Activated T-helper 2 cell treated with anti-CD3 and anti-CD28 coated beads, Interferon-gamma antibody, Interleukin-2, Interleukin-4, amounts not matched to agents 10 μg/mL and 5 μg/mL and 100 μg/mL, durations not matched to agents 14 hours and 24 hours and 36 hours (primary cell): ENCODE measurements at regions not wholly inside any gene's neighbourhood (a gene's known extent, or its start where the extent isn't known, plus 50 kb on each side); places are given as distances from the start of the nearest gene placed in this dataset.

Source experiments
- DNase-seq: peaks from one replicate; pipeline ENCODE4 v3.0.0; 2021; ENCODE audit warnings: low spot score
- H3K27ac Mint-ChIP-seq: one replicate; pipeline ENCODE4 v1.8.0; 2021; ENCODE audit warnings: mixed read lengths
- H3K27me3 Mint-ChIP-seq: one replicate; pipeline ENCODE4 v1.8.0; 2021; ENCODE audit warnings: low read depth, mixed read lengths
- H3K36me3 Mint-ChIP-seq: one replicate; pipeline ENCODE4 v1.8.0; 2021; ENCODE audit warnings: low read depth, mixed read lengths
- H3K4me1 Mint-ChIP-seq: one replicate; pipeline ENCODE4 v1.8.0; 2021; ENCODE audit warnings: low read depth, mixed read lengths
- H3K4me3 Mint-ChIP-seq: one replicate; pipeline ENCODE4 v1.8.0; 2021; ENCODE audit warnings: low read depth, mild to moderate bottlenecking, moderate library complexity, mixed read lengths
- H3K9me3 Mint-ChIP-seq: one replicate; pipeline ENCODE4 v1.8.0; 2021; ENCODE audit warnings: mixed read lengths
- intact Hi-C: fragments of 100-400 bp; cut with micrococcal nuclease; formaldehyde crosslinking; loops from one replicate; pipeline ENCODE4 v1.15.1; 2023

DNA sequence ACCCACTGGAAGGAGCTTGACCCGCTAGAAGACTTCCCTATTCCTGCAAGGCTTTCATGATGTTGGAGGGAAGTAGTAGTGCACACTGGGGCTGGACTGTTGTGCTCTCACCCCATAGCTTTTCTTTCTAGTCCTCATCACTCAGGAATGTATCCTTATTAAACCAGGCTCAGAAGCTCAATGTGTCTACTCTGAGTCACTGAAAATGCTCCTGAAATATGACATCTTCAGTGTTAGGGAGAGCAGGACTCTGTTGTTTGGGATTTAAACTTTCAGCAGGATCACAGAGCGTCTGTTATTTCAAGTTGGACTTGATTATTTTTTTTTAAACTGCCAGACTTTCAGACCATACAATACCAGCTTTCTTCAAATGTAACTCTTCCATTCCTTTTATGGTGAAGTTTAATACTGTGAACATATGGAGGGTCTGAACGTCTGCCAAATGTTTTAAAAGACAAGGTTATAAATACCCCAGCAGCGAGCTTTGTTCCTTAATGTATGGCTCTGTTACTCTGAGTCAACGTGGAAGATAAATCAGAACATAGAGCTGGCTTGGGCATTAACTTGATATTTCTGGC lies 257.5 kb downstream of the CDH11 start:
- Mint-ChIP-seq H3K4me1 (no peaks in the 10 kb centered on the region), H3K4me3 (no peak overlapping the region), H3K27me3 (no peaks in the 10 kb centered on the region), H3K36me3 (no peaks in the 10 kb centered on the region), H3K9me3 (peaks cover 27% of the 10 kb centered on the region), H3K27ac (no peak overlapping the region)
- no peak for DNase-seq
- intact Hi-C loops: no loop called here

DNA sequence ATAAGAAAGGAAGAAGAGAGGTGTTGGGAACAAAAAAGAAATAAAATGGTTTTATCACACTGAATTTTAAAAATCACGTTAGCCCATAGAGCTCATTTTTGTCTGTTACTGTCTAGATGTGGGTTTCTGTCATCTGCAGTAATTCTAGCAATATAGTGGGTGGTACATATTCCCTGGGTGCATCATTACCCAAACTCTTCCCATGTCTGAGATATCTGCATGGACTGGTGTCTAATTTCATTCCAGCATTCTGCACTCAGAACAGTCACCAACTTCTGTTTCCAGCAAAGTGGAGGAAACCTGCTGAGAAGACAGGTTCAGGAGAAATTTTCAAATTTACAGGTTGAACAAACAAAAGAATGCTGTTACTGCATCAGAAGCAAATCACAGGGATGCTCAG lies 263.8 kb downstream of the CDH11 start:
- intact Hi-C loops: no loop called here
- no peaks in the 10 kb centered on the region for H3K27me3 Mint-ChIP-seq
- no peak overlapping the region for H3K27ac Mint-ChIP-seq
- no peaks in the 10 kb centered on the region for H3K4me1 Mint-ChIP-seq
- H3K4me3 Mint-ChIP-seq: no peak overlapping the region
- DNase-seq: no peak
- H3K9me3 Mint-ChIP-seq: peaks cover 32% of the 10 kb centered on the region
- no peaks in the 10 kb centered on the region for H3K36me3 Mint-ChIP-seq

- Mint-ChIP-seq H3K36me3 (no peaks in the 10 kb centered on the region), H3K4me3 (no peak overlapping the region), H3K4me1 (no peaks in the 10 kb centered on the region), H3K27me3 (no peaks in the 10 kb centered on the region), H3K27ac (no peak overlapping the region), H3K9me3 (peaks cover 32% of the 10 kb centered on the region)
- no peak for DNase-seq
- intact Hi-C loops: no loop called here
These were observed 264.5 kb downstream of the CDH11 start for GRCh38 chr16:64857411-64857810.

- DNase-seq: no peak
- intact Hi-C loops: no loop called here
- peaks cover 36% of the 10 kb centered on the region for H3K9me3 Mint-ChIP-seq
- no peaks in the 10 kb centered on the region for H3K36me3 Mint-ChIP-seq
- H3K27me3 Mint-ChIP-seq: no peaks in the 10 kb centered on the region
- H3K27ac Mint-ChIP-seq: no peak overlapping the region
- no peak overlapping the region for H3K4me3 Mint-ChIP-seq
- no peaks in the 10 kb centered on the region for H3K4me1 Mint-ChIP-seq
These were observed 268.3 kb downstream of the CDH11 start for GRCh38 chr16:64853551-64853950.

- Mint-ChIP-seq H3K27ac (no peak overlapping the region), H3K36me3 (no peaks in the 10 kb centered on the region), H3K27me3 (no peaks in the 10 kb centered on the region), H3K9me3 (peaks cover 57% of the 10 kb centered on the region), H3K4me3 (no peak overlapping the region), H3K4me1 (no peaks in the 10 kb centered on the region)
- DNase-seq: no peak
- intact Hi-C loops: no loop called here
These were observed 274.9 kb downstream of the CDH11 start for GRCh38 chr16:64846966-64847365.

DNA sequence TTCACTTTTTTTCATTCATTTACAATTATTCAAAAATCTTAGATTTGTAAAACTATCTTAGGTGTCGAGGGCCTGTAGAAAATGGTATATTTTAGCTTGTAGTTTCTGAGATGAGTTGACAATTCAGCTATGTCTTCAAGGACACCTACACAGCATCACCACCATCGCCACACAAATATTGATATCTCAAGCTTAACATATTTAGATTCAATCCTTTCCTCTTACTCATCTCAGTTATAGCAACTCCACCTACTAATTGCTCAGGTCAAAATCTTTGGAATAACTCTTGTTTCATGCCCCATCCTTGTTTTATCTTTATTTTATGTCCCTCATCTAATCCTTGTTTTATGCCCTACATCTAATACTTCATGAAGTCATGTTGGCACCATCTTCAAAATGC lies 276.8 kb downstream of the CDH11 start:
- H3K9me3 Mint-ChIP-seq: peaks cover 57% of the 10 kb centered on the region
- intact Hi-C loops: no loop called here
- DNase-seq: no peak
- no peaks in the 10 kb centered on the region for H3K36me3 Mint-ChIP-seq
- H3K4me1 Mint-ChIP-seq: no peaks in the 10 kb centered on the region
- H3K4me3 Mint-ChIP-seq: no peak overlapping the region
- no peak overlapping the region for H3K27ac Mint-ChIP-seq
- no peaks in the 10 kb centered on the region for H3K27me3 Mint-ChIP-seq

- DNase-seq: no peak
- Mint-ChIP-seq H3K27ac (no peak overlapping the region), H3K4me1 (no peaks in the 10 kb centered on the region), H3K27me3 (no peaks in the 10 kb centered on the region), H3K36me3 (no peaks in the 10 kb centered on the region), H3K9me3 (peaks cover 58% of the 10 kb centered on the region), H3K4me3 (no peak overlapping the region)
- intact Hi-C loops: no loop called here
These were observed 280.4 kb downstream of the CDH11 start for GRCh38 chr16:64841482-64841881.

DNA sequence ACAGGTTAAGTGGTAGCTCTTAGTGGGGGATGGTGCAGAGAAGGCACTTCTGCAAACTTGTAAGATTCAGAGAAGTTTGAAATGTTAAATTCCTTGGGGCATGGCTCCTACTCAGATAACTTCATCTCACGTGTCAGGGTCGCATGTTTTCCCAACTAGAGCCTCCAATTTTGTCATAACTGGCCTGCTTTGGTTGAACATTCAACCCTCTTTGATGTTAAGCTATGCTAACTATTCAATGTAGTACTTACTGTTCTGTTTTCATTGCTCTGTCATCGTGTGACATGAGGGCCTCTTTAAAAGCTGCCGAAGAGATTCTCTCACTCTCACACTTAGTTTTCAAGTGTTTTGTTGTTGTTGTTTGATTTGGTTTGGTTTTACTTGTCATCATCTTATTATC lies 280.8 kb downstream of the CDH11 start:
- intact Hi-C loops: no loop called here
- Mint-ChIP-seq H3K4me1 (no peaks in the 10 kb centered on the region), H3K4me3 (no peak overlapping the region), H3K27ac (no peak overlapping the region), H3K27me3 (no peaks in the 10 kb centered on the region), H3K9me3 (peaks cover 57% of the 10 kb centered on the region), H3K36me3 (no peaks in the 10 kb centered on the region)
- no peak for DNase-seq

- DNase-seq: no peak
- Mint-ChIP-seq H3K36me3 (no peaks in the 10 kb centered on the region), H3K4me3 (no peak overlapping the region), H3K27ac (no peak overlapping the region), H3K27me3 (no peaks in the 10 kb centered on the region), H3K4me1 (no peaks in the 10 kb centered on the region), H3K9me3 (peaks cover 52% of the 10 kb centered on the region)
- intact Hi-C loops: no loop called here
These were observed 291.2 kb downstream of the CDH11 start for GRCh38 chr16:64830653-64831052.

GRCh38 chr16:64829678-64830077 lies 292.2 kb downstream of the CDH11 start:
- no peaks in the 10 kb centered on the region for H3K27me3 Mint-ChIP-seq
- H3K4me3 Mint-ChIP-seq: no peak overlapping the region
- intact Hi-C loops: no loop called here
- peaks cover 52% of the 10 kb centered on the region for H3K9me3 Mint-ChIP-seq
- H3K27ac Mint-ChIP-seq: no peak overlapping the region
- H3K4me1 Mint-ChIP-seq: no peaks in the 10 kb centered on the region
- H3K36me3 Mint-ChIP-seq: no peaks in the 10 kb centered on the region
- DNase-seq: no peak

GRCh38 chr16:64826374-64826773 lies 295.5 kb downstream of the CDH11 start:
- Mint-ChIP-seq H3K4me3 (no peak overlapping the region), H3K4me1 (no peaks in the 10 kb centered on the region), H3K27ac (no peak overlapping the region), H3K9me3 (peaks cover 58% of the 10 kb centered on the region), H3K27me3 (no peaks in the 10 kb centered on the region), H3K36me3 (no peaks in the 10 kb centered on the region)
- intact Hi-C loops: no loop called here
- DNase-seq: no peak

DNA sequence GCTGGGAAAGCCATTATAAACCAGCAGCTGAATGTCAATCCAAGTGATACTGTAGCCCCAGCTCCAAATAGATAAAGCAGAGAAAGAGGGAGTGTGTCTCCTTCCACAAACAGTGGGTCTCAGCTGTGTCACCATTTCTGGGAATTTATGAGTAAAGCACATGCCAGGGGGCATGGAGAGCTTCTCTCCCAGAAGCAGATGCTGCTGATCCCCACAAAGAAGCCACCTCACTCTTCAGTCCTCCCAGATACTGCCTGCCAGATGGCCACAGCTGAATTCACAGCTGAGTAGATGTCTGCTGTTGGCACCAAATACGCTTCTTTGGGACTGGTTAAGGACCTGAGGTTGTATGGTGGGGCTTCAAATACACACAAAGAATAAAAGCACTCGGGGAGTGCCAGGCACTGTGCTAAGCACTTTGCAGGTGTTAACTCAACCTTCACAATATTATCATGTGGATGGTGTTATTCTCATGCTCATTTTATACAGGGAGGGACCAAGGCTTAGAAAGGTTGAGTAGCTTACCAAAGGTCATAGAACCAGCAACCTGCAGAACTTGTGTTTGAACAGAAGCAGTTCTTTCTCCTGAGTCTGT lies 298.3 kb downstream of the CDH11 start:
- intact Hi-C loops: no loop called here
- no peak overlapping the region for H3K27ac Mint-ChIP-seq

GRCh38 chr16:64809876-64810629 lies 311.8 kb downstream of the CDH11 start:
- H3K36me3 Mint-ChIP-seq: no peaks in the 10 kb centered on the region
- peaks cover 50% of the 10 kb centered on the region for H3K9me3 Mint-ChIP-seq
- no peaks in the 10 kb centered on the region for H3K27me3 Mint-ChIP-seq
- DNase-seq: no peak
- intact Hi-C loops: no loop called here
- H3K4me1 Mint-ChIP-seq: no peaks in the 10 kb centered on the region
- H3K4me3 Mint-ChIP-seq: no peak overlapping the region
- H3K27ac Mint-ChIP-seq: no peak overlapping the region

More for the DNA sequence above, 298.3 kb downstream of the CDH11 start:
- H3K36me3 Mint-ChIP-seq: no peaks in the 10 kb centered on the region
- H3K4me3 Mint-ChIP-seq: no peak overlapping the region
- H3K4me1 Mint-ChIP-seq: no peaks in the 10 kb centered on the region
- H3K27me3 Mint-ChIP-seq: no peaks in the 10 kb centered on the region
- peaks cover 73% of the 10 kb centered on the region for H3K9me3 Mint-ChIP-seq
- DNase-seq: no peak
